Astrocyte (in vitro differentiated cells and primary cell): ENCODE measurements at regions not wholly inside any gene's neighbourhood (a gene's known extent, or its start where the extent isn't known, plus 50 kb on each side); places are given as distances from the start of the nearest gene placed in this dataset.

Experiments
- DNase-seq: peaks from one replicate; pipeline ENCODE4 v3.0.0-alpha.2; 2010; ENCODE audit warnings: low read depth
- FAIRE-seq: peaks from 2 replicates; lab custom pipeline; 2011; peaks lifted over from hg19 to GRCh38; lab: Jason Lieb, UNC
- H2AFZ ChIP-seq: 2 replicates; pipeline ENCODE4 v1.6.0; 2012; ENCODE audit warnings: low read depth, low read length, inconsistent platforms
- H3K27ac ChIP-seq: 2 replicates; pipeline ENCODE4 v1.5.1; 2011; ENCODE audit warnings: low read depth, low read length, inconsistent platforms
- H3K27me3 ChIP-seq: 2 replicates; pipeline ENCODE4 v1.6.0; 2011; ENCODE audit warnings: low read length, inconsistent platforms; ENCODE audit not compliant: insufficient read depth
- H3K36me3 ChIP-seq: 2 replicates; pipeline ENCODE4 v1.5.1; 2011; ENCODE audit warnings: low read length, inconsistent platforms; ENCODE audit not compliant: insufficient read depth
- H3K4me1 ChIP-seq: 2 replicates; pipeline ENCODE4 v1.5.1; 2011; ENCODE audit warnings: low read length, inconsistent platforms; ENCODE audit not compliant: insufficient read depth
- H3K4me2 ChIP-seq: 2 replicates; pipeline ENCODE4 v1.6.0; 2012; ENCODE audit warnings: low read length, inconsistent platforms
- H3K4me3 ChIP-seq: 2 replicates; pipeline ENCODE4 v1.5.1; 2011; ENCODE audit warnings: low read depth, mild to moderate bottlenecking, low read length, inconsistent platforms; ENCODE audit not compliant: insufficient read depth
- H3K79me2 ChIP-seq: 2 replicates; pipeline ENCODE4 v1.6.0; 2012; ENCODE audit warnings: mild to moderate bottlenecking, low read length, inconsistent platforms; ENCODE audit not compliant: insufficient read depth
- H3K9ac ChIP-seq: 2 replicates; pipeline ENCODE4 v1.6.0; 2012; ENCODE audit warnings: mild to moderate bottlenecking, low read length, inconsistent platforms
- H3K9me3 ChIP-seq: 2 replicates; pipeline ENCODE4 v1.5.1; 2012; ENCODE audit warnings: low read depth, mild to moderate bottlenecking, low read length, inconsistent platforms; ENCODE audit not compliant: insufficient read depth
- H4K20me1 ChIP-seq: 2 replicates; pipeline ENCODE4 v1.6.0; 2012; ENCODE audit warnings: low read length, inconsistent platforms; ENCODE audit not compliant: insufficient read depth
- H3K27ac Mint-ChIP-seq: one replicate; pipeline ENCODE4 v1.8.0; 2021; ENCODE audit warnings: mild to moderate bottlenecking, mixed read lengths; ENCODE audit not compliant: unreplicated experiment
- H3K27me3 Mint-ChIP-seq: one replicate; pipeline ENCODE4 v1.8.0; 2021; ENCODE audit warnings: low read depth, mixed read lengths; ENCODE audit not compliant: unreplicated experiment
- H3K36me3 Mint-ChIP-seq: one replicate; pipeline ENCODE4 v1.8.0; 2021; ENCODE audit warnings: low read depth, mixed read lengths; ENCODE audit not compliant: unreplicated experiment
- H3K4me1 Mint-ChIP-seq: one replicate; pipeline ENCODE4 v1.8.0; 2021; ENCODE audit warnings: low read depth, mixed read lengths; ENCODE audit not compliant: unreplicated experiment
- H3K4me3 Mint-ChIP-seq: one replicate; pipeline ENCODE4 v1.8.0; 2021; ENCODE audit warnings: mild to moderate bottlenecking, moderate library complexity, mixed read lengths; ENCODE audit not compliant: unreplicated experiment
- H3K9me3 Mint-ChIP-seq: one replicate; pipeline ENCODE4 v1.8.0; 2021; ENCODE audit warnings: mild to moderate bottlenecking, mixed read lengths; ENCODE audit not compliant: unreplicated experiment
- EZH2 ChIP-seq: IDR thresholded peaks from 2 replicates; pipeline ENCODE4 v1.6.1; 2012; ENCODE audit warnings: mild to moderate bottlenecking, low read length, inconsistent platforms; ENCODE audit not compliant: insufficient read depth
- TF ChIP-seq, protein P1 (sequence below): IDR thresholded peaks from 2 replicates; pipeline ENCODE4 v1.5.1; 2011; ENCODE audit warnings: low read depth, mild to moderate bottlenecking, inconsistent platforms, low read length, moderate library complexity; ENCODE audit not compliant: insufficient read depth

DNA sequence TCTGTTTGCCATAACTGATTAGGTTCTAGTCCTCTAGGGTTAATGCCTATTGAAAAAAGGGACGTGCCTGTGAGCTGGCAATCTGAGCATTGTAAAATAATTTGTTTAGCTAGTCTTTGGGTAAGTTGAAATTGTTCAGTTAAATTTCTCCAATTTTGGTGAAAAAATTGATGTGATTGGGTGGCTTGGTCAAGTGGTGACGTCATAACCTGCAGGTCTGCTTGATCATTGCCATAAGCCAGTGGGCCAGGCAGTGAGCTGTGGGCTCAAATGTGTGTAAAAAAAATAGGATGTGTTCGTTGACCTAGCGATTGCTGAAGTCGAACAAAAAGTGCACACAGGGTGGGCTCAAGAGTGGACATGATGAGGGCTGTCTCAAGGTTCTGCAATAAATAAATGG, 193.3 kb downstream of the ZC4H2 start:
- no peaks in the 10 kb centered on the region for H4K20me1 ChIP-seq
- no peak for FAIRE-seq
- Mint-ChIP-seq H3K36me3 (no peaks in the 10 kb centered on the region), H3K9me3 (peaks cover 1% of the 10 kb centered on the region), H3K4me1 (no peaks in the 10 kb centered on the region), H3K4me3 (no peak overlapping the region), H3K27me3 (no peaks in the 10 kb centered on the region), H3K27ac (no peak overlapping the region)
- no peak overlapping the region for H3K27ac ChIP-seq
- no peak overlapping the region for H3K4me3 ChIP-seq
- no peak for TF ChIP-seq EZH2
- TF ChIP-seq, protein P1, sequence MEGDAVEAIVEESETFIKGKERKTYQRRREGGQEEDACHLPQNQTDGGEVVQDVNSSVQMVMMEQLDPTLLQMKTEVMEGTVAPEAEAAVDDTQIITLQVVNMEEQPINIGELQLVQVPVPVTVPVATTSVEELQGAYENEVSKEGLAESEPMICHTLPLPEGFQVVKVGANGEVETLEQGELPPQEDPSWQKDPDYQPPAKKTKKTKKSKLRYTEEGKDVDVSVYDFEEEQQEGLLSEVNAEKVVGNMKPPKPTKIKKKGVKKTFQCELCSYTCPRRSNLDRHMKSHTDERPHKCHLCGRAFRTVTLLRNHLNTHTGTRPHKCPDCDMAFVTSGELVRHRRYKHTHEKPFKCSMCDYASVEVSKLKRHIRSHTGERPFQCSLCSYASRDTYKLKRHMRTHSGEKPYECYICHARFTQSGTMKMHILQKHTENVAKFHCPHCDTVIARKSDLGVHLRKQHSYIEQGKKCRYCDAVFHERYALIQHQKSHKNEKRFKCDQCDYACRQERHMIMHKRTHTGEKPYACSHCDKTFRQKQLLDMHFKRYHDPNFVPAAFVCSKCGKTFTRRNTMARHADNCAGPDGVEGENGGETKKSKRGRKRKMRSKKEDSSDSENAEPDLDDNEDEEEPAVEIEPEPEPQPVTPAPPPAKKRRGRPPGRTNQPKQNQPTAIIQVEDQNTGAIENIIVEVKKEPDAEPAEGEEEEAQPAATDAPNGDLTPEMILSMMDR, result no peak
- no peaks in the 10 kb centered on the region for H3K27me3 ChIP-seq
- H3K9me3 ChIP-seq, result no peaks in the 10 kb centered on the region
- no peak overlapping the region for H3K9ac ChIP-seq
- no peak overlapping the region for H2AFZ ChIP-seq
- DNase-seq, result no peak
- H3K36me3 ChIP-seq, result no peaks in the 10 kb centered on the region
- no peaks in the 10 kb centered on the region for H3K79me2 ChIP-seq
- no peak overlapping the region for H3K4me2 ChIP-seq
- no peaks in the 10 kb centered on the region for H3K4me1 ChIP-seq

DNA sequence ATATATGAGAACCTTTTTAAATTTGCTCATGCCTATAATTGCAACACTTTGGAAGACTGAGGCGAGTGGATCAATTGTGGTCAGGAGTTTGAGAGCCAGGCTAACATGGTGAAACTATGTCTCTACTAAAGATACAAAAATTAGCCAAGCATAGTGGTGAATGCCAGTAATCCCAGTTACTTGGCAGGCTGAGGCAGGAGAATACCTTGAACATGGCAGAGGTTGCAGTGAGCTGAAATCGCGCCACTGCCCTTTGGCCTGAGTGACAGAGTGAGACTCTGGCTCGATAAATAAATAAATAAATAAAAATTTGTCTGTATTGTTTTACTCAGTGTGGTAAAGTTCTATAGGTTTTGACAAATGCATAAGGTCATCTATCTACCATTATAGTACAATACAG, 218.2 kb downstream of the ZC4H2 start:
- no peaks in the 10 kb centered on the region for H3K36me3 Mint-ChIP-seq
- H3K27ac ChIP-seq, result no peak overlapping the region
- no peaks in the 10 kb centered on the region for H3K27me3 ChIP-seq
- no peak overlapping the region for H3K9ac ChIP-seq
- H2AFZ ChIP-seq, result no peak overlapping the region
- no peaks in the 10 kb centered on the region for H4K20me1 ChIP-seq
- H3K4me3 Mint-ChIP-seq, result no peak overlapping the region
- DNase-seq (no peak), FAIRE-seq (no peak)
- H3K9me3 Mint-ChIP-seq, result no peaks in the 10 kb centered on the region
- no peaks in the 10 kb centered on the region for H3K36me3 ChIP-seq
- H3K79me2 ChIP-seq, result no peaks in the 10 kb centered on the region
- no peaks in the 10 kb centered on the region for H3K27me3 Mint-ChIP-seq
- no peaks in the 10 kb centered on the region for H3K9me3 ChIP-seq
- TF ChIP-seq EZH2, result no peak
- TF ChIP-seq, protein P1, result no peak
- H3K4me2 ChIP-seq, result no peak overlapping the region
- H3K4me1 Mint-ChIP-seq, result no peaks in the 10 kb centered on the region
- no peak overlapping the region for H3K4me3 ChIP-seq
- H3K27ac Mint-ChIP-seq, result no peak overlapping the region
- H3K4me1 ChIP-seq, result no peaks in the 10 kb centered on the region

DNA sequence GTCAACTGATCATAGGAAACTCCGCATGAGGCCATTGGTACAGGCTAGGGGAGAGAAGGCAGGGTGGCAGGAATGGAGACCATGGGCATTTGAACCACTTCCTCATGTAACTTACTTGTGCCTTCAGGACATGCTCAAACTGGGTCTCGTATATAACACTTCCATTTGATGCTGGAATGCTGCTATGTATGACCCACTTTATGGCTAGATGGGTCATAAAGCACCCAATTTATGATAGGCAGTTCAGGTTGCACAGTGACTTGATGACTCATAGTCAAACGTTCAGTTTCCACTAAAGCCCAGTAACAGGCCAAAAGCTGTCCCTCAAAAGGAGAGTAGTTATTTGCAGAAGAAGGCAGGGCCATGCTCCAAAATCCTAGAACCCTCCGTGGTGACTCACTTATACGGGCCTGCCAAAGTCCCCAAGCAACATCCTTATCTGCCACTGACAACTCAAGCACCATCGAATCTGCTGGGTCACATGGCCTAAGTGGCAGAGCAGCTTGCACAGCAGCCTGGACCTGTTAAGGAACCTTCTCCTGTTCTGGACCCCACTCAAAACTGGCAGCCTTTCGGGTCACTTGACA, 236.4 kb downstream of the ZC4H2 start:
- Histone ChIP-seq H2AFZ (no peak overlapping the region), H3K4me3 (no peak overlapping the region), H3K79me2 (no peaks in the 10 kb centered on the region), H3K9me3 (peaks cover 3% of the 10 kb centered on the region), H3K9ac (no peak overlapping the region), H4K20me1 (no peaks in the 10 kb centered on the region), H3K36me3 (no peaks in the 10 kb centered on the region), H3K4me1 (no peaks in the 10 kb centered on the region), H3K4me2 (no peak overlapping the region), H3K27me3 (no peaks in the 10 kb centered on the region), H3K27ac (no peak overlapping the region)
- DNase-seq, result no peak
- TF ChIP-seq, protein P1, result no peak
- no peak for TF ChIP-seq EZH2
- H3K27ac Mint-ChIP-seq, result no peak overlapping the region
- no peaks in the 10 kb centered on the region for H3K27me3 Mint-ChIP-seq
- no peak overlapping the region for H3K4me3 Mint-ChIP-seq
- H3K9me3 Mint-ChIP-seq, result peaks cover 2% of the 10 kb centered on the region
- no peaks in the 10 kb centered on the region for H3K4me1 Mint-ChIP-seq
- FAIRE-seq, result no peak
- no peaks in the 10 kb centered on the region for H3K36me3 Mint-ChIP-seq
